Fibroblast of skin of left biceps (primary cell): ENCODE measurements at regions not wholly inside any gene's neighbourhood (a gene's known extent, or its start where the extent isn't known, plus 50 kb on each side); places are given as distances from the start of the nearest gene placed in this dataset.
"Not testable (repeated sequence)": the region's sequence is repeated elsewhere in the genome, so short reads cannot be mapped to it uniquely, and the experiment has no call there.

Experiments
- DNase-seq, 2 experiments: peaks; one replicate each; pipeline ENCODE4 v3.0.0-alpha.2; 2013; ENCODE audit warnings: low read depth in 2 of 2

- DNase-seq: no peak
Observed at GRCh38 chr2:34004936-34005335, 405.8 kb upstream of the FAM98A start.

GRCh38 chr2:34003795-34004194 lies 404.7 kb upstream of the FAM98A start:
- DNase-seq: no peak

GRCh38 chr2:34001557-34001956 lies 402.5 kb upstream of the FAM98A start:
- no peak for DNase-seq

GRCh38 chr2:33984131-33984530 lies 385.0 kb upstream of the FAM98A start:
- no peak for DNase-seq

GRCh38 chr2:33978471-33978870 lies 379.4 kb upstream of the FAM98A start:
- DNase-seq: no peak

- no peak for DNase-seq
Observed at GRCh38 chr2:33975498-33975897, 376.4 kb upstream of the FAM98A start.

GRCh38 chr2:33967103-33967502 lies 368.0 kb upstream of the FAM98A start:
- no peak for DNase-seq

GRCh38 chr2:33958591-33958990 lies 359.5 kb upstream of the FAM98A start:
- DNase-seq: no peak

GRCh38 chr2:33949371-33949770 lies 350.3 kb upstream of the FAM98A start:
- no peak for DNase-seq

GRCh38 chr2:33946193-33946592 lies 347.1 kb upstream of the FAM98A start:
- DNase-seq: no peak

GRCh38 chr2:33933203-33933602 lies 334.1 kb upstream of the FAM98A start:
- no peak for DNase-seq

GRCh38 chr2:33931164-33931563 lies 332.1 kb upstream of the FAM98A start:
- DNase-seq: no peak

- no peak for DNase-seq
Observed at GRCh38 chr2:33929467-33929866, 330.4 kb upstream of the FAM98A start.

- DNase-seq: no peak
Observed at GRCh38 chr2:33927756-33928155, 328.7 kb upstream of the FAM98A start.

GRCh38 chr2:33925311-33925710 lies 326.2 kb upstream of the FAM98A start:
- no peak for DNase-seq

- no peak for DNase-seq
Observed at GRCh38 chr2:33924586-33925169, 325.6 kb upstream of the FAM98A start.

GRCh38 chr2:33917252-33917651 lies 318.2 kb upstream of the FAM98A start:
- no peak for DNase-seq

GRCh38 chr2:33913071-33913616 lies 314.0 kb upstream of the FAM98A start:
- DNase-seq: no peak

GRCh38 chr2:33911327-33911726 lies 312.2 kb upstream of the FAM98A start:
- no peak for DNase-seq

- no peak for DNase-seq
Observed at GRCh38 chr2:33909945-33910695, 311.0 kb upstream of the FAM98A start.

- DNase-seq: no peak
Observed at GRCh38 chr2:33907866-33908265, 308.8 kb upstream of the FAM98A start.

GRCh38 chr2:33906129-33906528 lies 307.0 kb upstream of the FAM98A start:
- DNase-seq: not testable (repeated sequence)

- DNase-seq: no peak
Observed at GRCh38 chr2:33904801-33905200, 305.7 kb upstream of the FAM98A start.
